ENCODE measurements at regions not wholly inside any gene's neighbourhood (a gene's known extent, or its start where the extent isn't known, plus 50 kb on each side); places are given as distances from the start of the nearest gene placed in this dataset.

DNA sequence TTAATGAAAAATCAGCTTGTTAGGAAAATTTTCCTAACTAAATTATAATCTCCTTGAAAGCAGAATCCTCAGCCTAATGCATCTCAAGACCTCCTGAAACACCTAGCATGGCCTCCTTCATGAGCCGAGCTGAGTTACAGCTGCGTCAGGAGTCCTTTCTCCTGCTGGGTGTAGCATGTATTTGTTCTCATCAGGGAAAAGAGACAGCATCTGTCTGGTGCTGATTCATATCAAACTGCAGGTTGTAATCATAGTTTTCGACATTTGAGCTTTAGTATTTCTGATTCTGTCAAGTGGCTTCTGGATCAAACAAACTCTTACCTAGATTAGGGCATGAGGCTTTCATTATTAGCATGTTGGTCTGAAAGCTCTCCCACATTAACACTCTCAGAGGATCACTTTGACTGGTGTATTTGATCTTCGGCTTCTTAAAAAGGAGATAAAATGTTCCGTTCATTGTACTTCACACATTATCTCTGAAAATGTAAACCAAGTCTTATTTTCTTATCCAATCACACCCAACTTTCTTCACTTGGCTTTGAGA, 140.1 kb upstream of the FRG1 start:
- no peaks in the 10 kb centered on the region for H3K27me3 ChIP-seq (ENCODE audit: control insufficient read depth, insufficient read depth, low read length)
- H3K27ac ChIP-seq (ENCODE audit: low read depth, low read length) = no peak overlapping the region
- ChIA-PET CTCF (no interaction called here), POLR2A (no interaction called here)
- H3K4me3 ChIP-seq (ENCODE audit: low read depth, low read length) = no peak overlapping the region
- no peak for DNase-seq (ENCODE audit: low read depth, low spot score)
- TF ChIP-seq, protein P1, sequence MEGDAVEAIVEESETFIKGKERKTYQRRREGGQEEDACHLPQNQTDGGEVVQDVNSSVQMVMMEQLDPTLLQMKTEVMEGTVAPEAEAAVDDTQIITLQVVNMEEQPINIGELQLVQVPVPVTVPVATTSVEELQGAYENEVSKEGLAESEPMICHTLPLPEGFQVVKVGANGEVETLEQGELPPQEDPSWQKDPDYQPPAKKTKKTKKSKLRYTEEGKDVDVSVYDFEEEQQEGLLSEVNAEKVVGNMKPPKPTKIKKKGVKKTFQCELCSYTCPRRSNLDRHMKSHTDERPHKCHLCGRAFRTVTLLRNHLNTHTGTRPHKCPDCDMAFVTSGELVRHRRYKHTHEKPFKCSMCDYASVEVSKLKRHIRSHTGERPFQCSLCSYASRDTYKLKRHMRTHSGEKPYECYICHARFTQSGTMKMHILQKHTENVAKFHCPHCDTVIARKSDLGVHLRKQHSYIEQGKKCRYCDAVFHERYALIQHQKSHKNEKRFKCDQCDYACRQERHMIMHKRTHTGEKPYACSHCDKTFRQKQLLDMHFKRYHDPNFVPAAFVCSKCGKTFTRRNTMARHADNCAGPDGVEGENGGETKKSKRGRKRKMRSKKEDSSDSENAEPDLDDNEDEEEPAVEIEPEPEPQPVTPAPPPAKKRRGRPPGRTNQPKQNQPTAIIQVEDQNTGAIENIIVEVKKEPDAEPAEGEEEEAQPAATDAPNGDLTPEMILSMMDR (IDR thresholded peaks at IDR 0.05; ENCODE audit: low read depth, low read length) = no peak
- peaks cover 40% of the 10 kb centered on the region for H3K9me3 ChIP-seq (ENCODE audit: control insufficient read depth, insufficient read depth, low read length)

DNA sequence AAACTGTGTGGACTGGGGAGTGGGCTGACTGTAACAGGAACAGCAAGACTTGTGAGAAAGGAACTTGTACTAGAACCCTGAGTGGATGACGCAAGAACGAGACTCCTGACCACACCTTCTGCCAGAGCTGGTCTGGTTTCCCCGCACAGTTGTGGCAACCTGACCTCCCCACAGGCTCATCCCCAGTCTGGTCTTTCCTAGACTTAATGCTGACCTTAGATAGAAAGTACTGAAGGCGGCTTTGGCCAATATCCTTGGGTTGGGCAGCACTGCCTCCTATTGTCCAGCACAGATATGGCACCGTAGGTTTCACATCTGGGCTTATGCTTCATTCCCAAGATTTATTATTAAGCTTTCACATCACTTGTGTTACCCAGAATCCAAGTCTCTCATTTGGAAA, 137.8 kb upstream of the FRG1 start:
- DNase-seq (ENCODE audit: low read depth, low spot score) = no peak
- H3K4me3 ChIP-seq (ENCODE audit: low read depth, low read length) = no peak overlapping the region
- TF ChIP-seq, protein P1 (IDR thresholded peaks at IDR 0.05; ENCODE audit: low read depth, low read length) = no peak
- peaks cover 51% of the 10 kb centered on the region for H3K9me3 ChIP-seq (ENCODE audit: control insufficient read depth, insufficient read depth, low read length)
- ChIA-PET CTCF (no interaction called here), POLR2A (no interaction called here)
- no peak overlapping the region for H3K27ac ChIP-seq (ENCODE audit: low read depth, low read length)
- H3K27me3 ChIP-seq (ENCODE audit: control insufficient read depth, insufficient read depth, low read length) = no peaks in the 10 kb centered on the region

DNA sequence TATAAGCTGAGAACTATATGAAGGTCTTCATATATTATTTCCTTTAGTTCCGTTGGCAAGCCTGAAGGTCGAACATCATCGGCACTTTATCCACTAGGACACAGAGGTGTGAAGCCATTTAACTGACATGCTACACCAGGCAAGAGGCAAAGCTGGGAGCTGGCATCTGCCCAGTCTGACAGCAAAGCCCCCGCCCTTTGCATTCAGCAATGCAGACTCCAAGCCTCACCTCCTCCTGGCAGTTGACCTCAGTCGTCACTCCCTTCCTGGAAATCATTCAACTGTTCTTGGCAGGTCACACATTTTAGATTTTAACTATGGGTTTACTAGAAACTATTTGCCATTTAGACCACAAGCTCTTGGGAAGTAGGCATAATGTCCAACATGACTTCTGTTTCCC, 135.8 kb upstream of the FRG1 start:
- DNase-seq (ENCODE audit: low read depth, low spot score) = no peak
- ChIA-PET CTCF (no interaction called here), POLR2A (no interaction called here)
- TF ChIP-seq, protein P1 (IDR thresholded peaks at IDR 0.05; ENCODE audit: low read depth, low read length) = no peak
- Histone ChIP-seq H3K27ac (ENCODE audit: low read depth, low read length) (no peak overlapping the region), H3K4me3 (ENCODE audit: low read depth, low read length) (no peak overlapping the region), H3K9me3 (ENCODE audit: control insufficient read depth, insufficient read depth, low read length) (peaks cover 53% of the 10 kb centered on the region), H3K27me3 (ENCODE audit: control insufficient read depth, insufficient read depth, low read length) (no peaks in the 10 kb centered on the region)

DNA sequence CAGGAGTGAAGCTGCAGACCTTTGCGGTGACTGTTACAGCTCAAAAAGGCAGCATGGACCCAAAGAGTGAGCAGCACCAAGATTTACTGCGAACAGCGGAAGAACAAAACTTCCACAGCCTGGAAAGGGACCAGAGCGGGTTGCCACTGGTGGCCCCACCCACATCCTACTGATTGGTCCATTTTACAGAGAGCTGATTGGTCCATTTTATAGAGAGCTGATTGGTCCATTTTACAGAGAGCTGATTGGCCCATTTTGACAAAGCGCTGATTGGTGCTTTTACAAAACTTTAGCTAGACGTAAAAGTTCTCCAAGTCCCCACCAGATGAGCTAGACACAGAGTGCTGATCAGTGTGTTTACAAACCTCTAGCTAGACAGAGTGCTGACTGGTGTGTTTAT, 134.2 kb upstream of the FRG1 start:
- Histone ChIP-seq H3K27ac (ENCODE audit: low read depth, low read length) (no peak overlapping the region), H3K4me3 (ENCODE audit: low read depth, low read length) (no peak overlapping the region), H3K27me3 (ENCODE audit: control insufficient read depth, insufficient read depth, low read length) (no peaks in the 10 kb centered on the region), H3K9me3 (ENCODE audit: control insufficient read depth, insufficient read depth, low read length) (peaks cover 47% of the 10 kb centered on the region)
- TF ChIP-seq, protein P1 (IDR thresholded peaks at IDR 0.05; ENCODE audit: low read depth, low read length) = no peak
- no peak for DNase-seq (ENCODE audit: low read depth, low spot score)
- CTCF ChIA-PET = no interaction called here
- POLR2A ChIA-PET = no interaction called here

DNA sequence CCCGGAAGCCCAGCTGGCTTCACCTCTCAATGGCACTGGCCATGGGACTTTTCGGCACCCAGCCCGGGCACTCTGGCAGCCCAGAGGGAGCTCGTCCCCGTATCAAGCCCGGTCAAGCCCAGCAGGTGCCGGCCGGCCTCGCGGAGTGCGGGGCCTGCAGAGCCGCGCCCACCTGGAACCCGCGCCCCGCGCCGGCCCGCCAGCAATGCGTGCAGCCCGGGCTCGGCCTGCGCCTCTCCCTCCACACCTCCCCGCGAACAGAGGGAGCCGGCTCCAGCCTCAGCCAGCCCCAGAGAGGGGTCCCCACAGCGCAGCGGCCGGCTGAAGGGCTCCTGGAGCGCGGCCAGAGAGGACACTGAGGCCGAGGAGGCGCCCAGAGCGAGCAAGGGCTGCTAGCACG, 133.6 kb upstream of the FRG1 start:
- Histone ChIP-seq H3K27me3 (ENCODE audit: control insufficient read depth, insufficient read depth, low read length) (no peaks in the 10 kb centered on the region), H3K9me3 (ENCODE audit: control insufficient read depth, insufficient read depth, low read length) (peaks cover 53% of the 10 kb centered on the region), H3K4me3 (ENCODE audit: low read depth, low read length) (no peak overlapping the region), H3K27ac (ENCODE audit: low read depth, low read length) (no peak overlapping the region)
- no peak for DNase-seq (ENCODE audit: low read depth, low spot score)
- ChIA-PET POLR2A (no interaction called here), CTCF (no interaction called here)
- TF ChIP-seq, protein P1 (IDR thresholded peaks at IDR 0.05; ENCODE audit: low read depth, low read length) = no peak

Data from AG04450 (cell line).